ENCODE measurements at regions not wholly inside any gene's neighbourhood (a gene's known extent, or its start where the extent isn't known, plus 50 kb on each side); places are given as distances from the start of the nearest gene placed in this dataset.
"Not testable (repeated sequence)": the region's sequence is repeated elsewhere in the genome, so short reads cannot be mapped to it uniquely, and the experiment has no call there.

DNA sequence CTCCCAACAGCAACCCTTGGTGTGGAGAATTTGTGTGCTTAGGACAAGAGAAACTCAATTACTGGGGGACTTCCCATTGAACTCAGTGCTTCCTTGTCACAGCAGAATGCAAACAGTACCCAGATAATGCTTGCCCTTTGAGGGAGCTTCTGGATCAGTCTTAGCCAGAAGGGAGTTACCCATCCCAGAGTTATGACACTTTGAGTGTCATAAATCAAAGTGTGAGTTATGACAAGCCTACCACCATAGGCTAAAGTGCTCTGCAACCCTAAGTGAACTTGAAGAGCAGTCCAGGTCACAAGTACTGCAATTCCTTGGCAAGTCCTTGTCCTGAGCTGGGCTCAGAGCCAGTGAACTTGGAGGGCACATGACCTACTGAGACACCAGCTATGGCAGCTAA, 1513.9 kb upstream of the PCDH10 start:
- TF ChIP-seq, protein P1, sequence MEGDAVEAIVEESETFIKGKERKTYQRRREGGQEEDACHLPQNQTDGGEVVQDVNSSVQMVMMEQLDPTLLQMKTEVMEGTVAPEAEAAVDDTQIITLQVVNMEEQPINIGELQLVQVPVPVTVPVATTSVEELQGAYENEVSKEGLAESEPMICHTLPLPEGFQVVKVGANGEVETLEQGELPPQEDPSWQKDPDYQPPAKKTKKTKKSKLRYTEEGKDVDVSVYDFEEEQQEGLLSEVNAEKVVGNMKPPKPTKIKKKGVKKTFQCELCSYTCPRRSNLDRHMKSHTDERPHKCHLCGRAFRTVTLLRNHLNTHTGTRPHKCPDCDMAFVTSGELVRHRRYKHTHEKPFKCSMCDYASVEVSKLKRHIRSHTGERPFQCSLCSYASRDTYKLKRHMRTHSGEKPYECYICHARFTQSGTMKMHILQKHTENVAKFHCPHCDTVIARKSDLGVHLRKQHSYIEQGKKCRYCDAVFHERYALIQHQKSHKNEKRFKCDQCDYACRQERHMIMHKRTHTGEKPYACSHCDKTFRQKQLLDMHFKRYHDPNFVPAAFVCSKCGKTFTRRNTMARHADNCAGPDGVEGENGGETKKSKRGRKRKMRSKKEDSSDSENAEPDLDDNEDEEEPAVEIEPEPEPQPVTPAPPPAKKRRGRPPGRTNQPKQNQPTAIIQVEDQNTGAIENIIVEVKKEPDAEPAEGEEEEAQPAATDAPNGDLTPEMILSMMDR (IDR thresholded peaks at IDR 0.05; ENCODE audit: insufficient read depth, low read length) = no peak
- DNase-seq (ENCODE audit: low read depth) = no peak
- no peak overlapping the region for H3K4me3 ChIP-seq (ENCODE audit: low read depth, low read length)

DNA sequence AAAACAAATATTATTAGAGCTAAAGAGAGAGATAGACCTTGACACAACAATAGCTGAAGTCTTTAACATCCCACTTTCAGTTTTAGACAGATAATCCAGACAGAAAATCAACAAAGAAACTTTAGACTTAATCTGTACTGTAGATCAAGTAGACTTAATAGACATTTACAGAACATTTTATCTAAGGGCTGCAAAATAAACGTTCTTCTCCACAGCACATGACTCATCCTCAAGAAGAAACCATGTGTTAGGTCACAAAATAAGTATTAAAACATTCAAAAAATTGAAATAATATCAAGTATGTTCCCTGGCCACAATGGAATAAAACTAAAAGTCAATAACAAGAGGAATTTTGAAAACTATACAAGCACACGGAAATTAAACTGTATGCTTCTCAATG, 1510.3 kb upstream of the PCDH10 start:
- TF ChIP-seq, protein P1 (IDR thresholded peaks at IDR 0.05; ENCODE audit: insufficient read depth, low read length) = no peak
- DNase-seq (ENCODE audit: low read depth) = no peak
- no peak overlapping the region for H3K4me3 ChIP-seq (ENCODE audit: low read depth, low read length)

DNA sequence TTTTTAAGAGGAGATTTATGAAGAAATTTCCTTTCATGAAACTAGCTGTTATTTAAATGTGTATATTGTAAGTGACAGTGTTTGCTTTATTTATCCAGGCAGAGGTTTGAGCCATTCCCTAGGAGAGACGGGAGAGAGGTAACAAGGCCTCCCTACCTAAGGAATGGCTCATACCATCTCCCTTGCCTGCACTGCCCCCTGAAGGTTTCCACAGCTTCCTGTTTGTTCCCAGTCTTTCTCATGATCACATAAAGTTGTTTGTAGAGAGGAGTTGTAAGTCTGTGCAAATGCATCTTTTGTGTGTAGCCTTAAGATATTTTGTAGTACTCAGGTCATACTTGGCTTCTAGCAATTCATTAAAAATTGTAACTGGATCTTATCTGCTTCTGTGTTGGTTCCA, 1504.5 kb upstream of the PCDH10 start:
- H3K4me3 ChIP-seq (ENCODE audit: low read depth, low read length) = no peak overlapping the region
- peak; percentile 32 for DNase-seq (ENCODE audit: low read depth)
- TF ChIP-seq, protein P1 (IDR thresholded peaks at IDR 0.05; ENCODE audit: insufficient read depth, low read length) = peak; percentile 42

DNA sequence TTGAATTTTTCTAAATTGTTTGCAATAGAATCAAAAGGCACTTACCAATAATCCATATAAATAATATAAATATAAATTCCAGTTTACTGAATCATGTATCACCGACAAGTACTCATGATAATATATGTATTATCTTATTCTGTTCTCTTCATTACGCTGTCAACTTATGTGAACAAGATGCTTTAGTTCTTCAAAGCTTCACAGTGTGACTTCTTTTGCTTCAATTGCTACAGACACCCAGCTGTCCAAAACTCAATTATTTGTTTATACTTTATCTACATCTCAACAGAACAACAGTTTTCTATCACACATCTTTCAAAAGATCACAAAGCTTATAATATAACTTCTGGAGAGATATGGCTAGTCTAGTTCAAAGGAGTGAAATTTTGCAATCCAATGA, 1499.9 kb upstream of the PCDH10 start:
- TF ChIP-seq, protein P1 (IDR thresholded peaks at IDR 0.05; ENCODE audit: insufficient read depth, low read length) = no peak
- H3K4me3 ChIP-seq (ENCODE audit: low read depth, low read length) = no peak overlapping the region
- DNase-seq (ENCODE audit: low read depth) = no peak

DNA sequence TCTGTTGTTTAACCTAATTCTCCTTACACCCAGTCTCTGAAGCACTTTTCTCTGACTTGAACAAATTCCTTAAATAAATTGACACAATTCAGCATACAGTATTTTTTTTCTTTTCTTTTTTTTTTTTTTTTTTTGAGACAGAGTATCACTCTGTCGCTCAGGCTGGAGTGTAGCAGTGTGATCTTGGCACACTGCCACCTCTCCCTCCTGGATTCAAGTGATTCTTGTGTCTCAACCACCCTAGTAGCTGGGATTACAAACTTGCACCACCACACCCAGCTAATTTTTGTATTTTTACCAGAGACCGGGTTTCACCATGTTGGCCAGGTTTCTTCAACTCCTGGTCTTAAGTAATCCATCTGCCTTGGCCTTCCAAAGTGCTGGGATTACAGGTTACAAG, 1498.1 kb upstream of the PCDH10 start:
- TF ChIP-seq, protein P1 (IDR thresholded peaks at IDR 0.05; ENCODE audit: insufficient read depth, low read length) = no peak

DNA sequence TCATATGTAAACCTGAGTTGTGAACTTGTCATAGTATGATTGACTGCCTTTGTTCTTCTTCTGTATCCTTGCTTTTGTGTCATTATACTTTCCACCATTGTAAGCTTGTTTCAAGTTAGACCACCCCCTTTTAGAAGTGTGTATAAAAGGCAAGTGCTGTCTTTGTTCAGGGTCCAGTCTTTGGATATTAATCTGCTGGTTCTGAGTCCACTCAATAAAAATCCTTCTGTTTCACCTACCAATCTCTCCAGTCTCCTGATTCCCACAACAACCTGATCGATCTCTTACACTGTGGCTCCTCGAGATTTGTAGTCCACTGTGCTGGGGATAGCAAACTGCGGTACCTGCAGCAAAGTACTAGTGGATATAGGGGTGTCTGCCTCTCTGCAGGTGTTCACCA, 1465.8 kb upstream of the PCDH10 start:
- DNase-seq (ENCODE audit: low read depth); H3K4me3 ChIP-seq (ENCODE audit: low read depth, low read length): not testable (repeated sequence)

More for the DNA sequence above, 1498.1 kb upstream of the PCDH10 start:
- no peak for DNase-seq (ENCODE audit: low read depth)
- H3K4me3 ChIP-seq (ENCODE audit: low read depth, low read length) = no peak overlapping the region

DNA sequence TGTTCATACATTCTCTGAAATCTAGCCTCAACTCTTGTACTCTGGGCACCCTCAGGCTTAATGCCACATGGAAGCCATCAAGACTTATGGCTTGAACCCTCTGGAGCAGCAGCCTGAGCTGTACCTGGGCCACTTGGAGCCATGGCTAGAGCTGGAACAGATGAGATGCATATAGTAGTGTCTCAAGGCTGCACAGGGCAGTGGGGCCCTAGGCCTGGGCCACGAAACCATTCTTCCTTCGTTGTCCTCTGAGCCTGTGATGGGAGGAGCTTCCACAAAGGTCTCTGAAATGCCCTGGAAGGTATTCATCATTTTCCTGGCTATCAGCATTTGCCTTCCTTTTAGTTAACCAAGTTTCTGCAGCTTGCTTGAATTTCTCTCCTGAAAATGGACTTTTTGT, 1427.2 kb upstream of the PCDH10 start:
- DNase-seq (ENCODE audit: low read depth) = no peak
- H3K4me3 ChIP-seq (ENCODE audit: low read depth, low read length) = no peak overlapping the region
- TF ChIP-seq, protein P1 (IDR thresholded peaks at IDR 0.05; ENCODE audit: insufficient read depth, low read length) = no peak

DNA sequence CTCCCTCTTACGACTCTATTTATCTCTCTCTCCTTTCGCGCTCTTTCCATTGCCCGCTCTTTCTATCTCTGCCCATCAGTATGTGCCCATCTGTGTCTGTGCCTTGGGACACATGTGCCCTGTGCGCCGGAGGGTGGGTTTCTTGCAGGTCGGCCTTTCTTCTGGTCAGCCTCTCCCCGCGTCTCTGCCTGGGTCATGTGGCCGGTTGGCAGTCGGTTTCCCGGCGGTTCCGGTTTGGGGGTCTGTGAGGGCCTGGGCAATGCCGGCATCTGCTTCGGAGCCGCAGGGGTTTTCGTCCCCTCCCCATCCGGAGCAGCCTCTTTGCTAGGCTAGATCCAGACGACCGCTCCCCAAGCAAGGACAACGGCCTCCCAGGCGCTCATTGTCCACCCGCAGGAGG, 1426.0 kb upstream of the PCDH10 start:
- H3K4me3 ChIP-seq (ENCODE audit: low read depth, low read length); DNase-seq (ENCODE audit: low read depth): not testable (repeated sequence)

DNA sequence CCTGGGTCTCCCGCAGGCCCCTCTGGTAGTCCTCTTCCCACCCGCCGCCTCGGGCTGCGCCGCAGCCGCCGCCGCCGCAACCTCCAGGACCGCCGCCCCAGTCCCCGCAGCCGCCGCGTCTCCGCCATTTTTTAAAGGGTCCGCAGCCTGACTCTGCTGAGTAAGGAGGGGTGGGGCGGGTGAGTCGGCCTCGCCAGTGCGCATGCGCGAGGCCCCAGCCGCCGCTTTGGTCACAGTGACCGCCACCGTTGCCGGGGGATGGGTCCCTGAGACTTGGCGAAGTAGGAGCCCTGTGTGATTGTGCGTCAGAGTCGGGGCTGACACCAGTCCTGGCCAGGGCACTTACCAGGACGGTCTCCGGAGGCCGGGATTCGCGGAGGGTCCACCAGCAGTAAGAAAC, 1424.2 kb upstream of the PCDH10 start:
- peak; percentile 47 for DNase-seq (ENCODE audit: low read depth)
- H3K4me3 ChIP-seq (ENCODE audit: low read depth, low read length) = peak overlapping the region; percentile 55

DNA sequence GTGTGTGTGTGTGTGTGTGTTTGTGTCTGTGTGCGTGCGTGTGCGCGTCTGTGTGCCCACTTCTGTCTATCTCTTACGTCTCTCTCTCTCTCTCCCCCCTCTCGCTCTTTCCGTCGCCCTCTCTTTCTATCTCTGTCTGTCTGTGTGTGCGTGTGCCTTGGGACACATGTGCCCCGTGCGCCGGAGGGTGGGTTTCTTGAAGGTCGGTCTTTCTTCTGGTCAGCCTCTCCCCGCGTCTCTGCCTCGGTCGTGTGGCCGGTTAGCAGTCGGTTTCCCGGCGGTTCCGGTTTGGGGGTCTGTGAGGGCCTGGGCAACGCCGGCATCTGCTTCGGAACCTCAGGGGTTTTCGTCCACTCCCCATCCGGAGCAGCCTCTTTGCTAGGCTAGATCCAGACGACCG, 1423.6 kb upstream of the PCDH10 start:
- H3K4me3 ChIP-seq (ENCODE audit: low read depth, low read length) = not testable (repeated sequence)
- DNase-seq (ENCODE audit: low read depth) = peak; percentile 10

DNA sequence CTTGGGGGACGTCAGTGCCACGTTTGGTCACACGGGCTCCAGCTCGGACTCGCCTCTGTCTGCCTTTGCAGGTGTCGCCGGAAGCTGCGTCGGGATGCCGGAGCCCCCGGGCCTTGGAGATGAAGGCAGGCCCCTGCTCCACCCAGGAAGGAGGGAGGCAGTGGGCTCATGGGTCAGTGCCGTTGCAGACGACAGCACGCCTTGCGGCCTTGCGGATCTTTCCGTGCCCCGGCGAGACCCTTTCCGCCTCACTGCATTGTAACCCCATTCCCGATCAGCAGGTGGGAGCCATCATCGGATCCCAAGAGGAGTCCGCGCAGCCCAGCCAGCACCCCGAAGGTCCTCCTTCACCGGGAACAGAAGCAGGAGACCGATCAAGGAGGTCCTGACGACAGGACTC, 1422.2 kb upstream of the PCDH10 start:
- H3K4me3 ChIP-seq (ENCODE audit: low read depth, low read length); DNase-seq (ENCODE audit: low read depth): not testable (repeated sequence)

DNA sequence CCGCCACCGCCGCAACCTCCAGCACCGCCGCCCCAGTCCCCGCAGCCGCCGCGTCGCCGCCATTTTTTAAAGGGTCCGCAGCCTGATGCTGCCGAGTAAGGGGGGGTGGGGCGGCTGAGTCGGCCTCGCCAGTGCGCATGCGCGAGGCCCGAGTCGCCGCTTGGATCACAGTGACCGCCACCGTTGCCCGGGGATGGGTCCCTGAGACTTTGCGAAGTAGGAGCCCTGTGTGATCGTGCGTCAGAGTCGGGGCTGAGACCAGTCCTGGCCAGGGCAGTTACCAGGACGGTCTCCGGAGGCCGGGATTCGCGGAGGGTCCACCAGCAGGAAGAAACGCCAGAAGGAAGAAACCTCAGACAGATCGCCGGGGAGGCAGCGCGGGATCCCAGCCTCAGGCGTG, 1421.7 kb upstream of the PCDH10 start:
- DNase-seq (ENCODE audit: low read depth) = not testable (repeated sequence)

More for the DNA sequence above, 1421.7 kb upstream of the PCDH10 start:
- H3K4me3 ChIP-seq (ENCODE audit: low read depth, low read length) = not testable (repeated sequence)
